DND-41 (cell line): ENCODE measurements at regions not wholly inside any gene's neighbourhood (a gene's known extent, or its start where the extent isn't known, plus 50 kb on each side); places are given as distances from the start of the nearest gene placed in this dataset.

Experiments
- CTCF ChIP-seq: IDR thresholded peaks from 2 replicates; pipeline ENCODE4 v1.5.1; 2012; ENCODE audit warnings: borderline replicate concordance, low read length, moderate library complexity, mild to moderate bottlenecking; ENCODE audit not compliant: poor library complexity, severe bottlenecking; ENCODE audit errors: extremely low read depth
- EZH2 ChIP-seq: IDR thresholded peaks from 3 replicates; pipeline ENCODE4 v1.6.1; 2012; ENCODE audit warnings: borderline replicate concordance, low read depth, mild to moderate bottlenecking, moderate library complexity, low read length, inconsistent platforms; ENCODE audit not compliant: severe bottlenecking

- TF ChIP-seq CTCF = no peak
- no peak for TF ChIP-seq EZH2
These were observed 351.3 kb downstream of the PID1 start for GRCh38 chr2:228919808-228920207.
